Peyer's patch (tissue), 4 donors: ENCODE measurements at regions not wholly inside any gene's neighbourhood (a gene's known extent, or its start where the extent isn't known, plus 50 kb on each side); places are given as distances from the start of the nearest gene placed in this dataset.

Source experiments
- CTCF ChIP-seq, 6 experiments: fragments of 450-650 bp in 4 of 6; fragments of 200-600 bp in 2 of 6; sonication (generic) in 1 of 6; IDR thresholded peaks; one replicate each; pipeline ENCODE4 v1.5.1; 2017 to 2019; ENCODE audit warnings: antibody characterized with exemption in 6 of 6, mild to moderate bottlenecking in 3 of 6, moderate library complexity in 1 of 6
- POLR2A ChIP-seq, 2 donors: fragments of 450-650 bp; IDR thresholded peaks; one replicate each; pipeline ENCODE4 v1.5.1; 2017; ENCODE audit warnings: antibody characterized with exemption in 2 of 2, mild to moderate bottlenecking in 2 of 2, moderate library complexity in 2 of 2

- TF ChIP-seq CTCF (IDR thresholded peaks at IDR 0.05) (no peak), POLR2A (IDR thresholded peaks at IDR 0.05) (no peak)
These were observed 61.6 kb upstream of the OR4E1 start for GRCh38 chr14:21735200-21735599.
